ENCODE measurements at regions not wholly inside any gene's neighbourhood (a gene's known extent, or its start where the extent isn't known, plus 50 kb on each side); places are given as distances from the start of the nearest gene placed in this dataset.

DNA sequence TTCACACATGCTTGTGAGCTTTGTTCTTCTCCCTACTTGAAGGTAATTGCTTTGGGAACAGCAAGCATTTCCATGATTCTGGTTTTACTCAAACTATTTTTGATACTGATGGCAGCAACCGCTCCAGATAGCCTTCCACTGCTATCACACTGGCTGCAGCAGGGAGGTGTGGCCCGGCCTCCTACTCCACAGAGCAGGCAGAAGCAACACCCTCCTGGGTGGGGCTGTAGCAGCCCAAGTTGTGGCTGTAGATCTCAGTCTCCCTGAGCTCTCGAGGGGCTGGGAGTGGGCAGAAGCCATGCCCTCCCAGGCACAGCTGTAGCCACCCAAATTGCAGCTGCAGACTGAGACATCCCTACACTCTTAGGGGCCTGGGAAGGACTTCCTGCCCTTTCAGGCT, 878.8 kb upstream of the GBE1 start:
- Mint-ChIP-seq H3K4me3 (no peak overlapping the region), H3K36me3 (ENCODE audit: low read depth) (no peaks in the 10 kb centered on the region)

DNA sequence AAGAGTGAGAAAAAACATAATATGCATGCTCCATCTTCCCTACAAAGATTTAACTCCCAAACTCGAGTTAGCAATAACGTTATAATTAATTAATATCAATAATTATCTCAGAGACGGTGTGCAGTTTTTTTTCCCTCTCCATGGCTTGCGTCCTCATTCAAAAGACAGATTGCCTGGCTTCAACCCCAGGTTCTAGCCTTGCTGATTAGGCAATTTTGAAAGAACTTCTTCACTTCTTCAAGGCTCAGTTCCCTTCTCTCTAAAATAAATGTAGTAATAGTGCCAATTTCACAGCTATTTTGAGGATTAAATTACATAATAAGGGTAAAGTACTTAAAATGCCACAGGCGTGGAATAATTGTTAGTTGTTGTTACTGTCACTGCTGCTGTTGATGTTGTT, 876.1 kb upstream of the GBE1 start:
- ChIA-PET CTCF (no interaction called here), POLR2A (no interaction called here)
- Mint-ChIP-seq H3K36me3 (ENCODE audit: low read depth) (no peaks in the 10 kb centered on the region), H3K27me3 (no peaks in the 10 kb centered on the region), H3K9me3 (peaks cover 5% of the 10 kb centered on the region), H3K27ac (no peak overlapping the region), H3K4me3 (no peak overlapping the region), H3K4me1 (no peaks in the 10 kb centered on the region)
- ATAC-seq (ENCODE audit: low read depth): no peak
- intact Hi-C loops (cut with micrococcal nuclease): no loop called here
- DNase-seq: no peak
- TF ChIP-seq, protein P1, sequence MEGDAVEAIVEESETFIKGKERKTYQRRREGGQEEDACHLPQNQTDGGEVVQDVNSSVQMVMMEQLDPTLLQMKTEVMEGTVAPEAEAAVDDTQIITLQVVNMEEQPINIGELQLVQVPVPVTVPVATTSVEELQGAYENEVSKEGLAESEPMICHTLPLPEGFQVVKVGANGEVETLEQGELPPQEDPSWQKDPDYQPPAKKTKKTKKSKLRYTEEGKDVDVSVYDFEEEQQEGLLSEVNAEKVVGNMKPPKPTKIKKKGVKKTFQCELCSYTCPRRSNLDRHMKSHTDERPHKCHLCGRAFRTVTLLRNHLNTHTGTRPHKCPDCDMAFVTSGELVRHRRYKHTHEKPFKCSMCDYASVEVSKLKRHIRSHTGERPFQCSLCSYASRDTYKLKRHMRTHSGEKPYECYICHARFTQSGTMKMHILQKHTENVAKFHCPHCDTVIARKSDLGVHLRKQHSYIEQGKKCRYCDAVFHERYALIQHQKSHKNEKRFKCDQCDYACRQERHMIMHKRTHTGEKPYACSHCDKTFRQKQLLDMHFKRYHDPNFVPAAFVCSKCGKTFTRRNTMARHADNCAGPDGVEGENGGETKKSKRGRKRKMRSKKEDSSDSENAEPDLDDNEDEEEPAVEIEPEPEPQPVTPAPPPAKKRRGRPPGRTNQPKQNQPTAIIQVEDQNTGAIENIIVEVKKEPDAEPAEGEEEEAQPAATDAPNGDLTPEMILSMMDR (IDR thresholded peaks at IDR 0.05): no peak

More for the DNA sequence above, 878.8 kb upstream of the GBE1 start:
- DNase-seq: no peak
- Mint-ChIP-seq H3K27me3 (no peaks in the 10 kb centered on the region), H3K4me1 (no peaks in the 10 kb centered on the region), H3K27ac (no peak overlapping the region), H3K9me3 (peaks cover 5% of the 10 kb centered on the region)
- no peak for ATAC-seq (ENCODE audit: low read depth)
- TF ChIP-seq, protein P1 (IDR thresholded peaks at IDR 0.05): no peak
- POLR2A ChIA-PET: no interaction called here
- intact Hi-C loops (cut with micrococcal nuclease): no loop called here
- CTCF ChIA-PET: no interaction called here

DNA sequence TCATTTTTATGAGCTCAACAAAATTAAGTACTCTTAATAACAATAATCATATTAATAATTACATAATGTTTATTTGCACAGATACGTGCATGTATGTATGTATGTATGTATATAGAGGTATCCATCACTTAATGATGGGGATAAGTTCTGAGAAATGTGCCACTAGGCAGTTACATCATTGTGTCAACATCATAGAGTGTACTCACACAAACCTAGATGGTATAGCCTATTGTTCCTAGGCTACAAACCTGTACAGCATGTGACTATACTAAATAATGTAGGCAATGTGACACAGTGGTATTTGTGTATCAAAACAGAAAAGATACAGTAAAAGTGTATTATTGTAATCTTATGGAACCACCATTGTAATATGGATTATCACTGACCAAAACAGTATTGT, 874.7 kb upstream of the GBE1 start:
- Mint-ChIP-seq H3K27ac (no peak overlapping the region), H3K4me3 (no peak overlapping the region), H3K27me3 (no peaks in the 10 kb centered on the region), H3K4me1 (no peaks in the 10 kb centered on the region), H3K36me3 (ENCODE audit: low read depth) (no peaks in the 10 kb centered on the region), H3K9me3 (peaks cover 6% of the 10 kb centered on the region)
- DNase-seq: no peak
- TF ChIP-seq, protein P1 (IDR thresholded peaks at IDR 0.05): no peak
- CTCF ChIA-PET: no interaction called here
- POLR2A ChIA-PET: no interaction called here
- intact Hi-C loops (cut with micrococcal nuclease): no loop called here
- no peak for ATAC-seq (ENCODE audit: low read depth)

DNA sequence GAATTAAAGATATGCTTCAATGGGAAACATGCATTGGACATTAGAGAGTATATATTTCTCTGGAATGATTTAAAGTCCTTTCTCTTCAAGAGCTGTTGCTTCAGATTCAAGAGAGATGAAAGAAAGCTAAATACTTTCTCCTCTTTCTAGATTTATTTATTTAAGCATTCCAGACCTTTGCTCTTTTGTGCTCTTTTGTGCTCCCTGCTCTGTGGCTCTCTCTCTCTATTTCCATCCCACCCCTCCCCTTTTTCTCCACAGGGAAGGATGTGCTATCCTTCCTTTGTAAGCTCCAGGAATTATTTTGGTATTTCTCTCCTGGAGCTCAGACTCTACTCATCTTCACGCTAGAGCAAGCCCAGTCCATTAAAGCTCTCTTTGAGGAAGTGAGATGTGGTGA, 871.9 kb upstream of the GBE1 start:
- CTCF ChIA-PET: no interaction called here
- Mint-ChIP-seq H3K4me3 (no peak overlapping the region), H3K36me3 (ENCODE audit: low read depth) (no peaks in the 10 kb centered on the region), H3K27me3 (no peaks in the 10 kb centered on the region), H3K9me3 (peaks cover 9% of the 10 kb centered on the region), H3K27ac (no peak overlapping the region), H3K4me1 (no peaks in the 10 kb centered on the region)
- ATAC-seq (ENCODE audit: low read depth) (no peak), DNase-seq (no peak)
- TF ChIP-seq, protein P1 (IDR thresholded peaks at IDR 0.05): no peak
- intact Hi-C loops (cut with micrococcal nuclease): no loop called here
- POLR2A ChIA-PET: no interaction called here

DNA sequence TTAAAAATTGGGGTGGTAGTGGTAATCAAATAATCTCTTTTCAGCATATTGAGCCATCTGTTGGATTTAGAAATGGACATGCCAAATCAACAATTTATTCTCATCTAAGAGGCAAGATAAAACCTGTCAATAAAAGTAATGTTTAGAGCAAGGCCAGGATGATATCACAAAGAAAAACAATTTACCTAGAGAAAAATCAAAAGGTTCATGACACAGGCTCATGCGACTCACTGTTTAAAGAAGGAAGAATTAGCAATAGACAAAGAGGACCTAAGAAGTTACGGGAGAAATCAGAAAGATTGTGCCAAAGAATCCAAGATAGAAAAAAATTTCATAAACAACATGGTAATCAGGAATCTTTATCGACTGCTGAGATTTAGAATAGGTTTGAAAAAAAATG, 868.5 kb upstream of the GBE1 start:
- Mint-ChIP-seq H3K27me3 (no peaks in the 10 kb centered on the region), H3K36me3 (ENCODE audit: low read depth) (no peaks in the 10 kb centered on the region), H3K4me3 (no peak overlapping the region), H3K9me3 (peaks cover 6% of the 10 kb centered on the region), H3K27ac (no peak overlapping the region), H3K4me1 (no peaks in the 10 kb centered on the region)
- ChIA-PET CTCF (no interaction called here), POLR2A (no interaction called here)
- TF ChIP-seq, protein P1 (IDR thresholded peaks at IDR 0.05): no peak
- no peak for DNase-seq
- ATAC-seq (ENCODE audit: low read depth): no peak
- intact Hi-C loops (cut with micrococcal nuclease): no loop called here

All from activated B cell treated with CpG ODN at 0.5 μM for 24 hours (primary cell).